ENCODE measurements at regions not wholly inside any gene's neighbourhood (a gene's known extent, or its start where the extent isn't known, plus 50 kb on each side); places are given as distances from the start of the nearest gene placed in this dataset.

GRCh38 chr5:93151121-93151520 lies 429.9 kb downstream of the NR2F1-AS1 start:
- no peak for TF ChIP-seq CTCF (conservative IDR thresholded peaks at IDR 0.05; ENCODE audit: low read depth, low read length)
- no peak for DNase-seq (ENCODE audit: low read depth)
- H3K4me3 ChIP-seq (ENCODE audit: low read depth, low read length), result no peak overlapping the region

GRCh38 chr5:93150311-93151012 lies 430.6 kb downstream of the NR2F1-AS1 start:
- no peak overlapping the region for H3K4me3 ChIP-seq (ENCODE audit: low read depth, low read length)
- DNase-seq (ENCODE audit: low read depth), result no peak

GRCh38 chr5:93145767-93146166 lies 435.3 kb downstream of the NR2F1-AS1 start:
- no peak overlapping the region for H3K4me3 ChIP-seq (ENCODE audit: low read depth, low read length)
- no peak for DNase-seq (ENCODE audit: low read depth)
- no peak for TF ChIP-seq CTCF (conservative IDR thresholded peaks at IDR 0.05; ENCODE audit: low read depth, low read length)

More at GRCh38 chr5:93150311-93151012, 430.6 kb downstream of the NR2F1-AS1 start:
- TF ChIP-seq CTCF (conservative IDR thresholded peaks at IDR 0.05; ENCODE audit: low read depth, low read length), result peak; percentile 11

- TF ChIP-seq CTCF (conservative IDR thresholded peaks at IDR 0.05; ENCODE audit: low read depth, low read length), result no peak
- DNase-seq (ENCODE audit: low read depth), result no peak
- no peak overlapping the region for H3K4me3 ChIP-seq (ENCODE audit: low read depth, low read length)
Observed at GRCh38 chr5:93145019-93145418, 436.0 kb downstream of the NR2F1-AS1 start.

- H3K4me3 ChIP-seq (ENCODE audit: low read depth, low read length), result no peak overlapping the region
- DNase-seq (ENCODE audit: low read depth), result no peak
- TF ChIP-seq CTCF (conservative IDR thresholded peaks at IDR 0.05; ENCODE audit: low read depth, low read length), result no peak
Observed at GRCh38 chr5:93141969-93142368, 439.1 kb downstream of the NR2F1-AS1 start.

GRCh38 chr5:93130624-93131490 lies 450.2 kb downstream of the NR2F1-AS1 start:
- no peak for TF ChIP-seq CTCF (conservative IDR thresholded peaks at IDR 0.05; ENCODE audit: low read depth, low read length)
- no peak for DNase-seq (ENCODE audit: low read depth)
- H3K4me3 ChIP-seq (ENCODE audit: low read depth, low read length), result no peak overlapping the region

Data from epithelial cell of proximal tubule (primary cell).